Panc1 (cell line): ENCODE measurements at regions not wholly inside any gene's neighbourhood (a gene's known extent, or its start where the extent isn't known, plus 50 kb on each side); places are given as distances from the start of the nearest gene placed in this dataset.

Experiments used
- CTCF ChIP-seq: fragments of 450-650 bp; IDR thresholded peaks from 2 replicates; pipeline ENCODE4 v1.5.1; 2017; ENCODE audit warnings: mild to moderate bottlenecking
- POLR2AphosphoS5 ChIP-seq: IDR thresholded peaks from 2 replicates; pipeline ENCODE4 v1.6.1; 2012; ENCODE audit warnings: mild to moderate bottlenecking, low read depth, low read length, moderate library complexity
- REST ChIP-seq, 2 experiments: IDR thresholded peaks; 2 replicates each; pipeline ENCODE4 v1.6.1; 2011 to 2012; ENCODE audit warnings: low read depth in 2 of 2, control low read depth in 1 of 2, low read length in 1 of 2, mild to moderate bottlenecking in 1 of 2, moderate library complexity in 1 of 2; ENCODE audit not compliant: insufficient read depth in 1 of 2
- SIN3A ChIP-seq: IDR thresholded peaks from 2 replicates; pipeline ENCODE4 v1.6.1; 2012; ENCODE audit warnings: low read depth, mild to moderate bottlenecking, low read length, moderate library complexity, borderline replicate concordance; ENCODE audit not compliant: insufficient read depth
- TCF7L2 ChIP-seq: IDR thresholded peaks from 2 replicates; pipeline ENCODE4 v1.6.1; 2011; ENCODE audit warnings: mild to moderate bottlenecking, low read depth, low read length, inconsistent platforms

- TF ChIP-seq CTCF (no peak), REST (IDR thresholded peaks at IDR 0.05; ENCODE audit: insufficient read depth in 1 of 2, low read depth in 2 of 2, low read length in 1 of 2) (no peak), POLR2AphosphoS5 (no peak), SIN3A (no peak), TCF7L2 (no peak)
Observed at GRCh38 chr12:131380220-131380964, 330.5 kb upstream of the SFSWAP start.
